Retinal pigment epithelial cell (primary cell): ENCODE measurements at regions not wholly inside any gene's neighbourhood (a gene's known extent, or its start where the extent isn't known, plus 50 kb on each side); places are given as distances from the start of the nearest gene placed in this dataset.
"Not testable (repeated sequence)": the region's sequence is repeated elsewhere in the genome, so short reads cannot be mapped to it uniquely, and the experiment has no call there.

Source experiments
- DNase-seq: peaks from one replicate; pipeline ENCODE4 v3.0.0-alpha.2; 2010; ENCODE audit warnings: low read depth
- H3K4me3 ChIP-seq: 2 replicates; pipeline ENCODE4 v1.5.1; 2011; ENCODE audit warnings: mild to moderate bottlenecking, low read length, control low read depth, moderate library complexity
- TF ChIP-seq, protein P1 (sequence below): conservative IDR thresholded peaks from 2 replicates; pipeline ENCODE4 v1.5.1; 2011; ENCODE audit warnings: low read depth, low read length, control low read depth, inconsistent platforms

DNA sequence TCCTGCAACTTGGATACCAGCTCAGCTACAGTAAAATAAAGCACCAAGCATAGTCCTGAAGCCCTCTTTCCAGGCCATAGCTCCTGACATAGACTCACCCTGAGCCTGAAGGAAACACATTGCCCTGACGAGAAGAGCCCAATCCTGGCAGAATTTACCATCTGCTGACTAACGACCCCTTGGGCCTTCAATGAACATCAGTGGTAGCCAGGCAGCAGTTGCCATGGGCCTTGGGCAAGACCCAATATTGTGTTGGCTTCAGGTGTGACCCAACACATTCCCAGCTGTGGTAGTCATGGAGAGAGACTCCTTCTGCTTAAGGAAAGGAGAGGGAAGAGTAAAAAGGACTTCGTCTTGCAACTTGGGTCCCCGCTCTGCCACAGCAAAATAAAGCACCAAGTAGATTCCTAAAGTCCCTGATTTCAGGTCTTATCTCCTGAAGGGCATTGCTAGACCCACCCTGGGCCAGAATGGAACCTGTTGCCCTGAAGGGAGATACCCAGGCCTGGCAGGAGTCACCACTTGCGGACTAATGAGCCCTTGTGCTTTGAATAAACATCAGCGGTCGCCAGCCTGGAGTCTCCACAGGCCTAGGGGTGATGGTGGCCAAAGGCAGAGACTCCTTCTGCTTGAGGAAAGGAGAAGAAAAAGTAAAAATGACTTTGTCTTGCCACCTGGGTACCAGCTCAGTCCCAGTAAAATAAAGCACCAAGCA, 902.6 kb downstream of the C4orf33 start:
- no peak for DNase-seq
- TF ChIP-seq, protein P1, sequence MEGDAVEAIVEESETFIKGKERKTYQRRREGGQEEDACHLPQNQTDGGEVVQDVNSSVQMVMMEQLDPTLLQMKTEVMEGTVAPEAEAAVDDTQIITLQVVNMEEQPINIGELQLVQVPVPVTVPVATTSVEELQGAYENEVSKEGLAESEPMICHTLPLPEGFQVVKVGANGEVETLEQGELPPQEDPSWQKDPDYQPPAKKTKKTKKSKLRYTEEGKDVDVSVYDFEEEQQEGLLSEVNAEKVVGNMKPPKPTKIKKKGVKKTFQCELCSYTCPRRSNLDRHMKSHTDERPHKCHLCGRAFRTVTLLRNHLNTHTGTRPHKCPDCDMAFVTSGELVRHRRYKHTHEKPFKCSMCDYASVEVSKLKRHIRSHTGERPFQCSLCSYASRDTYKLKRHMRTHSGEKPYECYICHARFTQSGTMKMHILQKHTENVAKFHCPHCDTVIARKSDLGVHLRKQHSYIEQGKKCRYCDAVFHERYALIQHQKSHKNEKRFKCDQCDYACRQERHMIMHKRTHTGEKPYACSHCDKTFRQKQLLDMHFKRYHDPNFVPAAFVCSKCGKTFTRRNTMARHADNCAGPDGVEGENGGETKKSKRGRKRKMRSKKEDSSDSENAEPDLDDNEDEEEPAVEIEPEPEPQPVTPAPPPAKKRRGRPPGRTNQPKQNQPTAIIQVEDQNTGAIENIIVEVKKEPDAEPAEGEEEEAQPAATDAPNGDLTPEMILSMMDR: no peak
- no peak overlapping the region for H3K4me3 ChIP-seq

DNA sequence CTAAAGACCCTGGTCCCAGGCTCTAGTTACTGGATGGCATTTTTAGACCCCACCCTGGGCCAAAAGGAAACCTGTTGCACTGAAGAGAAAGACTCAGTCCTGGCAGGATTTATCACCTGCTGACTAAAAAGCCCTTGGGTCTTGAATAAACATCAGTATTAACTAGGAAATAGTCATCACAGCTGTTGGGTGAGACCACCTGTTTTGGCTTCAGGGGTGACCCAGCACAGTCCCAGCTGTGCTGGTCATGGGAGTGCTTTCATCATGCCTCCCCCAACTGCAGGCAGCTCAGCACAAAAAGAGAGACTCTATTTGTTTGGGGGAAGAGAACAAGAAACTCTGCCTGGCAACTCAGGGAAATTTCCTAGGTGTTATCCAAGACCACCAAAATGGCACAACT, 903.2 kb downstream of the C4orf33 start:
- TF ChIP-seq, protein P1: no peak
- no peak for DNase-seq
- H3K4me3 ChIP-seq: no peak overlapping the region

DNA sequence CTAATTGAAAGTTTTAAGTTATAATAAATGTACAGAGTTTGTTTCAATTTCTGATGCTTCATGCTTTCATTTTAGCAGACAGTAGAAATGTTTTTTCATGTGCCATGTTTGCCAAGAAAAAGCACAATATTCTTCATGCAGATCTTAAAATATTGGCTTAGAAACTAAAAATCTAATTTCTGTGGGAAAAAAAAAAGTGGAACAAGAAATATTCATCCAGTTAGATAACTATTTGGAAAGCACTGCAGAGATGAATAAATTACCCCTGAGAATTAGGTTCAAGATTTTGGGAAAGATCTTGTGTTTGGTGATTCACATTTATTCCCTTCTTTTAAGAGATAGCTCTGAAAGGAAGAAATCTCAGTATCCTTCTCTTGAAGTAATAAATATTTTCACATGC, 912.5 kb downstream of the C4orf33 start:
- H3K4me3 ChIP-seq: no peak overlapping the region
- no peak for DNase-seq
- TF ChIP-seq, protein P1: no peak

DNA sequence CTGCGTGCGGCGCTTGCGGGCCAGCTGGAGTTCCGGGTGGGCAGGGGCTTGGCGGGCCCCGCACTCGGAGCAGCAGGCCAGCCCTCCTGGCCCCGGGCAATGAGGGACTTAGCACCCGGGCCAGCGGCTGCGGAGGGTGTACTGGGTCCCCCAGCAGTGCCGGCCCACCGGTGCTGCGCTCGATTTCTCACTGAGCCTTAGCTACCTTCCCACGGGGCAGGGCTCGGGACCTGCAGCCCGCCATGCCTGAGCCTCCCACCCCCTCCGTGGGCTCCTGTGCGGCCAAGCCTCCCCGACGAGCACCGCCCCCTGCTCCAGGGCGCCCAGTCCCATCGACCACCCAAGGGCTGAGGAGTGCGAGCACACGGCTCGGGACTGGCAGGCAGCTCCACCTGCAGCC, 916.9 kb downstream of the C4orf33 start:
- not testable (repeated sequence) for H3K4me3 ChIP-seq, DNase-seq

DNA sequence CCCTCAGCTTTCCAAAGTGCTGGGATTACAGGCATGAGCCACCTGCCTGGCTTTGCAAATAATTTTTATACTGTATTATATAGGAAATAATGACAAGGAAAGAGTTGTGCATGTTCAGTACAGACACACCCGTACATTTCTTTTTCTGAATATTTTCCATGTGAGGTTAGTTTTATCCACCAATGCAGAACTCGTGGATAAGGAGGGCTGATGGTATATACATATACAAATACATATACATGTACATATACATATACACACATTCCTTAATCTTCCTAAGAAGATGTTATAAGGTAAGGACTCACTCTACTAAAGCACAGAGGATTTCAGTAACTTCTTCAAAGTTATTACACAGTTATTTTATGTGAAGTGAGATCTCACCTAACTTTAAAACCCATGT, 925.8 kb downstream of the C4orf33 start:
- H3K4me3 ChIP-seq: no peak overlapping the region
- TF ChIP-seq, protein P1: no peak
- no peak for DNase-seq

DNA sequence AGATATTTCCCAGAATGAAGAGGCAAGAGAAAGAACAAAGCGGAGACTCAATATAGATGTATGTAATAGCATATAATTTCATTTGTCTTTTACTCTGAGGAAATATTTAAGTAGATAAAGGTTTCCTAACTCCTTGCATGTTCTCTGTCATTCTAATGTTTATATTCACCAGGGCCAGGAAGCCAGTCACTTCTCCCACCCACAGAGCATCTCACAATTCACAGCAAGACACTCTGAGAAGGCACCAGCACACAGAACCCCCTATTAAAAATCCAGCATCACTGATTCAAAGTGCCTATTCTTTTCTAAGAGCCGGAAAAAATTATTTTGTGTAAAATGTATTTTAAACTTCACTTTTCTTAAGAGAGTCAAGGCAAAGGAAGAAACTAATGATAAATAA, 927.1 kb downstream of the C4orf33 start:
- H3K4me3 ChIP-seq: no peak overlapping the region
- TF ChIP-seq, protein P1: no peak
- DNase-seq: no peak

DNA sequence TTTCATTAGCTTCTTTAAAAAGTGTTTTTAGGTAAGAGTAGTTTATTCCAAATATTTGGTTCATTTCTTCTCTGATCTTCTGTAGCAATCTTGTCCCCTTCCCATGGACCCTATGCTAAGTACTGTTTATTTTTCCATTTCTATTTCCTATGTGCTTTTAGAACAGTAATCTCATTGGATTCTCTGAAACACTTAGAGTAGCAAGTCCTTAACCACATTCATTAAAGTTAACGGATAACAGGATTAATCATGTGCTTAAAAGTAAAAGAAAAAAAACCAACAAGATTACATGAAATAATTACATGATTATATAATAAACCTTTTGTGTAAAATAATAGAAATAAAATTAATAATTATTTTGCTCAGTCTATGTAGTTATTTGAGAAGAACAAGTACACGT, 929.7 kb downstream of the C4orf33 start:
- no peak overlapping the region for H3K4me3 ChIP-seq
- TF ChIP-seq, protein P1: no peak
- peak; percentile 23 for DNase-seq
